ENCODE measurements at regions not wholly inside any gene's neighbourhood (a gene's known extent, or its start where the extent isn't known, plus 50 kb on each side); places are given as distances from the start of the nearest gene placed in this dataset.
"Not testable (repeated sequence)": the region's sequence is repeated elsewhere in the genome, so short reads cannot be mapped to it uniquely, and the experiment has no call there.

DNA sequence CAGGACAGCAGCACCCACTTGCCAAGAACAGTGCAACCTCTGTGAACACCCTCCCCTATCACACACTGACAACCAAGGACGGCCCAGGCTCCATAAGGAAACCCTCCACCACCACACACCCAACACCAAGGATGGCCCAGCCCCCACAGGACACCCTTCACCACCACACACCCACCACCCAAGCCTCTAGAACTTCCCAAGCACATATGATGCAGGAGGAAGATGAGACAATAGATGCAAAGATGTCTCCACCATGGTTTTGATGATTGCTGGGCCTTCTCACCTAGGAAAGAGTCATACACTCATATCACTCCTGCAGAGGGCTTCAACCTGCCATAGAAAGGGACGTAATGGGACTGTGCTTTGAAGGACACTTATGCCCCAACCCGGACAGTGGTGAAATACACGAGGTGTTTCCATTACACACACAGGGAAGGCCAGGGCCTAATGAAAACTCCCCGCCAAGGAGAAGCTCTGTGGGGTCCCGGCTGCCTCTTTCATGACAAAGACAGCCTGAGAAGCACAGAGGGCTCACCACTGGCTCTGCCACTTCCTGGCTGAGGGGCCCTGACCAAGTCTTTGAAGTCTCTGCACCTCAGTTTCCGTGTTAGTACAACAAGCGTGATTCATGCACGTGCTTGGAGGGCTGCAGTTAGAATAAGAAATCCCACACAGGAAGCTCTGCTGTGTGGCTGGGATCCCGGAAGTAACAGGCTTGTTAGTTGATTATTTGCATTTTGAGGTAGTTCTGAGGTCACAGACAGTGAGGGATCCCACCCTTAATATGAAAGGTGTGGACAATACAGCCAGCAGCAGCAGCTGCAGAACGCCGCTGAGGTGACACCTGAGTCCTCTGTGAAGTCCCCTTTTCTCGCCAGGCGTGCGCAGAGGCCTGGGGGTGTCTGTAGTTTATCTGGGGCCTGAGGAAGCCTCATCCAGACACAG, 61.9 kb upstream of the ATP12A start:
- H3K9me3 ChIP-seq (ENCODE audit: control insufficient read depth, insufficient read depth, low read depth, low read length): no peaks in the 10 kb centered on the region
- H3K27me3 ChIP-seq (ENCODE audit: control insufficient read depth, insufficient read depth, low read length): no peaks in the 10 kb centered on the region
- H3K4me1 ChIP-seq (ENCODE audit: control insufficient read depth, extremely low read depth, insufficient read depth, low read length): no peaks in the 10 kb centered on the region
- TF ChIP-seq, protein P1, sequence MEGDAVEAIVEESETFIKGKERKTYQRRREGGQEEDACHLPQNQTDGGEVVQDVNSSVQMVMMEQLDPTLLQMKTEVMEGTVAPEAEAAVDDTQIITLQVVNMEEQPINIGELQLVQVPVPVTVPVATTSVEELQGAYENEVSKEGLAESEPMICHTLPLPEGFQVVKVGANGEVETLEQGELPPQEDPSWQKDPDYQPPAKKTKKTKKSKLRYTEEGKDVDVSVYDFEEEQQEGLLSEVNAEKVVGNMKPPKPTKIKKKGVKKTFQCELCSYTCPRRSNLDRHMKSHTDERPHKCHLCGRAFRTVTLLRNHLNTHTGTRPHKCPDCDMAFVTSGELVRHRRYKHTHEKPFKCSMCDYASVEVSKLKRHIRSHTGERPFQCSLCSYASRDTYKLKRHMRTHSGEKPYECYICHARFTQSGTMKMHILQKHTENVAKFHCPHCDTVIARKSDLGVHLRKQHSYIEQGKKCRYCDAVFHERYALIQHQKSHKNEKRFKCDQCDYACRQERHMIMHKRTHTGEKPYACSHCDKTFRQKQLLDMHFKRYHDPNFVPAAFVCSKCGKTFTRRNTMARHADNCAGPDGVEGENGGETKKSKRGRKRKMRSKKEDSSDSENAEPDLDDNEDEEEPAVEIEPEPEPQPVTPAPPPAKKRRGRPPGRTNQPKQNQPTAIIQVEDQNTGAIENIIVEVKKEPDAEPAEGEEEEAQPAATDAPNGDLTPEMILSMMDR (conservative IDR thresholded peaks at IDR 0.05 in 1 of 2, IDR thresholded peaks at IDR 0.05 in 1 of 2; ENCODE audit: low read depth in 1 of 2, low read length in 2 of 2): no peak
- TF ChIP-seq EZH2 (IDR thresholded peaks at IDR 0.05; ENCODE audit: low read length, missing control alignments): no peak
- H3K9ac ChIP-seq (ENCODE audit: insufficient read depth, low read length): no peak overlapping the region
- no peak overlapping the region for H3K4me2 ChIP-seq (ENCODE audit: extremely low read depth, insufficient read depth, low read length)
- peak in 1 of 2 donors; percentile 14 for DNase-seq (ENCODE audit: low read depth in 2 of 2)
- H2AFZ ChIP-seq (ENCODE audit: low read length): no peak overlapping the region
- H3K4me3 ChIP-seq (replicated peaks in 1 of 4; ENCODE audit: control extremely low read depth in 1 of 4, insufficient read depth in 1 of 4, low read depth in 3 of 4, low read length in 4 of 4): no peak overlapping the region
- no peaks in the 10 kb centered on the region for H3K36me3 ChIP-seq (ENCODE audit: control insufficient read depth, insufficient read depth, low read length)
- H3K79me2 ChIP-seq (ENCODE audit: control insufficient read depth, insufficient read depth, low read length): no peaks in the 10 kb centered on the region
- no peak overlapping the region for H3K27ac ChIP-seq (ENCODE audit: insufficient read depth, low read length)
- H4K20me1 ChIP-seq (ENCODE audit: control insufficient read depth, extremely low read depth, insufficient read depth, low read length): no peaks in the 10 kb centered on the region

GRCh38 chr13:24619282-24619681, 60.9 kb upstream of the ATP12A start:
- no peak for DNase-seq (ENCODE audit: low read depth in 2 of 2)
- no peak overlapping the region for H3K9ac ChIP-seq (ENCODE audit: insufficient read depth, low read length)
- TF ChIP-seq EZH2 (IDR thresholded peaks at IDR 0.05; ENCODE audit: low read length, missing control alignments): no peak
- TF ChIP-seq, protein P1 (conservative IDR thresholded peaks at IDR 0.05 in 1 of 2, IDR thresholded peaks at IDR 0.05 in 1 of 2; ENCODE audit: low read depth in 1 of 2, low read length in 2 of 2): no peak
- H3K27me3 ChIP-seq (ENCODE audit: control insufficient read depth, insufficient read depth, low read length): no peaks in the 10 kb centered on the region
- H3K4me1 ChIP-seq (ENCODE audit: control insufficient read depth, extremely low read depth, insufficient read depth, low read length): no peaks in the 10 kb centered on the region
- no peaks in the 10 kb centered on the region for H4K20me1 ChIP-seq (ENCODE audit: control insufficient read depth, extremely low read depth, insufficient read depth, low read length)
- H3K4me3 ChIP-seq (replicated peaks in 1 of 4; ENCODE audit: control extremely low read depth in 1 of 4, insufficient read depth in 1 of 4, low read depth in 3 of 4, low read length in 4 of 4): no peak overlapping the region
- H3K27ac ChIP-seq (ENCODE audit: insufficient read depth, low read length): no peak overlapping the region
- H2AFZ ChIP-seq (ENCODE audit: low read length): no peak overlapping the region
- H3K79me2 ChIP-seq (ENCODE audit: control insufficient read depth, insufficient read depth, low read length): no peaks in the 10 kb centered on the region
- no peaks in the 10 kb centered on the region for H3K36me3 ChIP-seq (ENCODE audit: control insufficient read depth, insufficient read depth, low read length)
- H3K9me3 ChIP-seq (ENCODE audit: control insufficient read depth, insufficient read depth, low read depth, low read length): no peaks in the 10 kb centered on the region
- H3K4me2 ChIP-seq (ENCODE audit: extremely low read depth, insufficient read depth, low read length): no peak overlapping the region

GRCh38 chr13:24622481-24623148, 57.6 kb upstream of the ATP12A start:
- not testable (repeated sequence) for H3K4me3 ChIP-seq (replicated peaks in 1 of 4; ENCODE audit: control extremely low read depth in 1 of 4, insufficient read depth in 1 of 4, low read depth in 3 of 4, low read length in 4 of 4); H3K4me2 ChIP-seq (ENCODE audit: extremely low read depth, insufficient read depth, low read length); H3K79me2 ChIP-seq (ENCODE audit: control insufficient read depth, insufficient read depth, low read length); H3K36me3 ChIP-seq (ENCODE audit: control insufficient read depth, insufficient read depth, low read length); H3K4me1 ChIP-seq (ENCODE audit: control insufficient read depth, extremely low read depth, insufficient read depth, low read length); H4K20me1 ChIP-seq (ENCODE audit: control insufficient read depth, extremely low read depth, insufficient read depth, low read length); H2AFZ ChIP-seq (ENCODE audit: low read length); H3K9me3 ChIP-seq (ENCODE audit: control insufficient read depth, insufficient read depth, low read depth, low read length); DNase-seq (ENCODE audit: low read depth in 2 of 2); H3K27ac ChIP-seq (ENCODE audit: insufficient read depth, low read length); H3K9ac ChIP-seq (ENCODE audit: insufficient read depth, low read length); H3K27me3 ChIP-seq (ENCODE audit: control insufficient read depth, insufficient read depth, low read length)
